Spleen (tissue), 11 donors: ENCODE measurements at regions not wholly inside any gene's neighbourhood (a gene's known extent, or its start where the extent isn't known, plus 50 kb on each side); places are given as distances from the start of the nearest gene placed in this dataset.

ENCODE experiments used
- DNase-seq: peaks from one replicate; pipeline ENCODE4 v3.0.0-alpha.2; 2020
- H3K27ac ChIP-seq, 8 donors: fragments of 200-600 bp; sonication (generic) in 7 of 8; 1 replicate in 4 of 8; 2 replicates in 4 of 8; pipeline versions ENCODE4 v1.5.0 to v1.8.0; 2016 to 2021; ENCODE audit warnings: inconsistent platforms in 4 of 8, mild to moderate bottlenecking in 4 of 8, moderate library complexity in 1 of 8
- H3K27me3 ChIP-seq, 7 donors: fragments of 200-600 bp; sonication (generic) in 6 of 7; replicated peaks in 1 of 7; 1 replicate in 4 of 7; 2 replicates in 3 of 7; pipeline versions ENCODE4 v1.5.0 to v1.8.0; 2016 to 2021; ENCODE audit warnings: inconsistent platforms in 3 of 7, mild to moderate bottlenecking in 1 of 7
- H3K36me3 ChIP-seq, 6 donors: fragments of 200-600 bp; sonication (generic) in 5 of 6; 1 replicate in 4 of 6; 2 replicates in 2 of 6; pipeline versions ENCODE4 v1.5.0 to v1.8.0; 2016 to 2021; ENCODE audit warnings: inconsistent platforms in 2 of 6
- H3K4me1 ChIP-seq, 6 donors: fragments of 200-600 bp; sonication (generic) in 5 of 6; 1 replicate in 3 of 6; 2 replicates in 3 of 6; pipeline versions ENCODE4 v1.5.0 to v1.8.0; 2016 to 2021; ENCODE audit warnings: inconsistent platforms in 3 of 6
- H3K4me3 ChIP-seq, 8 donors: fragments of 200-600 bp; sonication (generic) in 7 of 8; 1 replicate in 4 of 8; 2 replicates in 4 of 8; pipeline versions ENCODE4 v1.5.0 to v1.8.0; 2016 to 2021; ENCODE audit warnings: inconsistent platforms in 4 of 8, mild to moderate bottlenecking in 4 of 8, moderate library complexity in 2 of 8
- H3K9me3 ChIP-seq, 8 donors: fragments of 200-600 bp; sonication (generic) in 7 of 8; 1 replicate in 4 of 8; 2 replicates in 4 of 8; pipeline versions ENCODE4 v1.5.0 to v1.8.0; 2016 to 2021; ENCODE audit warnings: inconsistent platforms in 4 of 8
- POLR2A ChIP-seq, 3 donors: fragments of 450-650 bp; IDR thresholded peaks; one replicate each; pipeline ENCODE4 v1.5.1; 2017; ENCODE audit warnings: antibody characterized with exemption in 3 of 3, mild to moderate bottlenecking in 1 of 3
- POLR2AphosphoS5 ChIP-seq, 3 donors: sonication (generic); formaldehyde crosslinking; IDR thresholded peaks; one replicate each; pipeline ENCODE4 v1.5.1; 2017; ENCODE audit warnings: antibody characterized with exemption in 3 of 3
- WGBS, 5 donors: extraction: QIAGEN DNeasy Blood & Tissue Kit in 3 of 5; methylation state at CpG; one replicate each; pipeline versions ENCODE4 v1.1.5 to v1.1.7; 2013 to 2018; 5-methylcytosine and 5-hydroxymethylcytosine counted together
- intact Hi-C: fragments of 100-400 bp; cut with DNase I; formaldehyde crosslinking; loops from one replicate; pipeline ENCODE4 v1.15.0; 2023; ENCODE audit warnings: low total_unique reads
- TF ChIP-seq, protein P1 (sequence below), 11 experiments: fragments of 200-600 bp in 7 of 11; fragments of 450-650 bp in 4 of 11; sonication (generic) in 4 of 11; IDR thresholded peaks in 8 of 11; conservative IDR thresholded peaks in 3 of 11; 1 replicate in 7 of 11; 2 replicates in 4 of 11; pipeline versions ENCODE4 v1.4.0 to v1.8.0; 2016 to 2021; ENCODE audit warnings: antibody characterized with exemption in 11 of 11, inconsistent platforms in 4 of 11, mild to moderate bottlenecking in 1 of 11
- donor health status: healthy with polysubstance abuse.
- donor health status: DM: no; HTN: no; CAD: no; lungs with moderate emphysema.
- donor health status: DM: no; HTN: no; CAD: no.
- donor health status: Bipolar disorder and iron deficiency.
- donor health status: healthy.
- donor health status: DM: no; HTN: no; CAD: no.
- donor health status: DM: yes; HTN: yes; CAD: no.

- Histone ChIP-seq H3K36me3 (no peaks in the 10 kb centered on the region), H3K9me3 (no peaks in the 10 kb centered on the region), H3K4me3 (no peak overlapping the region), H3K27ac (peak overlapping the region in 1 of 8 donors; percentile 30), H3K27me3 (no peaks in the 10 kb centered on the region), H3K4me1 (peaks cover 0 to 4% (median 0%) of the 10 kb centered on the region in 6 donors)
- intact Hi-C loops = no loop called here
- DNase-seq = no peak
- TF ChIP-seq POLR2A (IDR thresholded peaks at IDR 0.05) = no peak
- TF ChIP-seq POLR2AphosphoS5 (IDR thresholded peaks at IDR 0.05) = no peak
- TF ChIP-seq, protein P1, sequence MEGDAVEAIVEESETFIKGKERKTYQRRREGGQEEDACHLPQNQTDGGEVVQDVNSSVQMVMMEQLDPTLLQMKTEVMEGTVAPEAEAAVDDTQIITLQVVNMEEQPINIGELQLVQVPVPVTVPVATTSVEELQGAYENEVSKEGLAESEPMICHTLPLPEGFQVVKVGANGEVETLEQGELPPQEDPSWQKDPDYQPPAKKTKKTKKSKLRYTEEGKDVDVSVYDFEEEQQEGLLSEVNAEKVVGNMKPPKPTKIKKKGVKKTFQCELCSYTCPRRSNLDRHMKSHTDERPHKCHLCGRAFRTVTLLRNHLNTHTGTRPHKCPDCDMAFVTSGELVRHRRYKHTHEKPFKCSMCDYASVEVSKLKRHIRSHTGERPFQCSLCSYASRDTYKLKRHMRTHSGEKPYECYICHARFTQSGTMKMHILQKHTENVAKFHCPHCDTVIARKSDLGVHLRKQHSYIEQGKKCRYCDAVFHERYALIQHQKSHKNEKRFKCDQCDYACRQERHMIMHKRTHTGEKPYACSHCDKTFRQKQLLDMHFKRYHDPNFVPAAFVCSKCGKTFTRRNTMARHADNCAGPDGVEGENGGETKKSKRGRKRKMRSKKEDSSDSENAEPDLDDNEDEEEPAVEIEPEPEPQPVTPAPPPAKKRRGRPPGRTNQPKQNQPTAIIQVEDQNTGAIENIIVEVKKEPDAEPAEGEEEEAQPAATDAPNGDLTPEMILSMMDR (IDR thresholded peaks at IDR 0.05 in 8 of 11, conservative IDR thresholded peaks at IDR 0.05 in 3 of 11) = no peak
- WGBS, 5 donors = 70 to 88% (median 73%) methylated on average over 5 of the region's 5 CpGs
Measured at GRCh38 chr4:41472081-41472480, 65.9 kb upstream of the LIMCH1 start.

DNA sequence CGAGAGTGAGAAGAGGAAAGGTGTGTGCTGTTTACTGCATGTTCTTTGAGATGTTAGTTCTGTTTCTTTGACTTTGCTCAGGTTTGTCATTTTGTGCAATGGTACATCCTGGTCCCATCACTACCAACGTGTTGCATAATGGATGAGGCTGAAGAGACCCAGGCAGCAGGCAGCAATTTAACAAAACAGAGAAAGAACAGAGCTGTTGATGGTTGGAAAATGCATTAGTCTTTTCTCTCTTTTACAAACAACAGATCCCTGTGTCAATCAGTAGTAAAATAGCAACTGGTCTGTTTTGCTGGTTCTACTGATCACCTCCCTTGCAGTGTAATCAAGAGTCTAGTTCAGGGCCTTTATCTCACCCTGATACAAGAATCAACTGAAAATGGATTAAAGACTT is 64.8 kb upstream of the LIMCH1 start:
- TF ChIP-seq POLR2A (IDR thresholded peaks at IDR 0.05) = no peak
- TF ChIP-seq, protein P1 (IDR thresholded peaks at IDR 0.05 in 8 of 11, conservative IDR thresholded peaks at IDR 0.05 in 3 of 11) = no peak
- no peak for TF ChIP-seq POLR2AphosphoS5 (IDR thresholded peaks at IDR 0.05)
- Histone ChIP-seq H3K4me1 (peaks cover 0 to 4% (median 0%) of the 10 kb centered on the region in 6 donors), H3K4me3 (no peak overlapping the region), H3K27ac (no peak overlapping the region), H3K27me3 (no peaks in the 10 kb centered on the region), H3K36me3 (no peaks in the 10 kb centered on the region), H3K9me3 (no peaks in the 10 kb centered on the region)
- 67 to 88% (median 77%) methylated on average over 2 of the region's 2 CpGs for WGBS, 5 donors
- no peak for DNase-seq
- intact Hi-C loops = no loop called here

DNA sequence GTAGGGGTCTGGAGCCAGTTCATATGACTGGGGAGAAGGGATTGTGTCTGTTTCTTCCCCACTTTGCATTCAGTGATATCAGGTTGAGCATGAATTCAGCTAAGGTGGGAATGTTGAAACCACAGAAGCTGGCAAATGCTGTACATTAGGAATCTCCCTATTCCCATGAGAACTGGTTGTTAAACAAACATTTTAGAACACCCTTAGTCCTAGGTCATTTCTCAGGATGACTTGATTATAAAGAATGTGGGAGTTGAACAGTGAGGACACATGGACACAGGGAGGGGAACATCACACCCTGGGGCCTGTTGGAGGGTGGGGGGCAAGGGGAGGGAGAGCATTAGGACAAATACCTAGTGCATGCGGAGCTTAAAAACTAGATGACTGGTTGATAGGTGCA is 62.6 kb upstream of the LIMCH1 start:
- no peaks in the 10 kb centered on the region for H3K36me3 ChIP-seq
- TF ChIP-seq POLR2AphosphoS5 (IDR thresholded peaks at IDR 0.05) = no peak
- TF ChIP-seq, protein P1 (IDR thresholded peaks at IDR 0.05 in 8 of 11, conservative IDR thresholded peaks at IDR 0.05 in 3 of 11) = no peak
- no peak for TF ChIP-seq POLR2A (IDR thresholded peaks at IDR 0.05)
- H3K27ac ChIP-seq = peak overlapping the region in 2 of 8 donors; percentile 10 to 11
- H3K4me1 ChIP-seq = peaks cover 0 to 4% (median 0%) of the 10 kb centered on the region in 6 donors
- no peaks in the 10 kb centered on the region for H3K27me3 ChIP-seq
- intact Hi-C loops = no loop called here
- no peak overlapping the region for H3K4me3 ChIP-seq
- no peaks in the 10 kb centered on the region for H3K9me3 ChIP-seq
- 93 to 100% (median 97%) methylated on average over 1 of the region's 1 CpG for WGBS, 5 donors
- no peak for DNase-seq

GRCh38 chr4:41476310-41476885 is 61.6 kb upstream of the LIMCH1 start:
- Histone ChIP-seq H3K36me3 (no peaks in the 10 kb centered on the region), H3K27me3 (no peaks in the 10 kb centered on the region), H3K9me3 (no peaks in the 10 kb centered on the region), H3K27ac (peak overlapping the region in 2 of 8 donors; percentile 11 to 34), H3K4me3 (no peak overlapping the region), H3K4me1 (peaks cover 0 to 4% (median 0%) of the 10 kb centered on the region in 6 donors)
- DNase-seq = no peak
- 70 to 86% (median 74%) methylated on average over 3 of the region's 3 CpGs for WGBS, 5 donors
- intact Hi-C loops = no loop called here
- TF ChIP-seq POLR2A (IDR thresholded peaks at IDR 0.05) = no peak
- TF ChIP-seq POLR2AphosphoS5 (IDR thresholded peaks at IDR 0.05) = no peak
- TF ChIP-seq, protein P1 (IDR thresholded peaks at IDR 0.05 in 8 of 11, conservative IDR thresholded peaks at IDR 0.05 in 3 of 11) = no peak
